ENCODE measurements at regions not wholly inside any gene's neighbourhood (a gene's known extent, or its start where the extent isn't known, plus 50 kb on each side); places are given as distances from the start of the nearest gene placed in this dataset.

DNA sequence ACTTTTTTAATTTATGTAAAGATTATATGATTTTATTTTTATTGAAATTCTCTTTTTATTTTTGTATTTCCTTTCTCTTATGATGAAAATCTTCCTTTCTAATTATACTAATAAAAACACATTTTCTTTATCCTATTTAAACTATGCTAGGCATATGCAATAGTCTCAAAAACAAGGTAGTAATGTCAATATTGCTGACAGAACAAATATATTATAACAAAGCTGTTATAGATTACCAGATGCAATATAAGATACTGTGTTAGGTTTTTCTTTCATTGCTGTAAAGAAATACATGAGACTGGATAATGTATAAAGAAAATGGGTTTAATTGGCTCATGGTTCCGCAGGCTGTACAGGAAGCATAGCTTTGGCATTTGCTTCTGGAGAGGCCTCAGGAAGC is 631.2 kb upstream of the SOX11 start:
- H3K36me3 Mint-ChIP-seq = no peaks in the 10 kb centered on the region
- no peak overlapping the region for H3K4me3 Mint-ChIP-seq
- DNase-seq = no peak
- no peak overlapping the region for H3K27ac Mint-ChIP-seq
- no peaks in the 10 kb centered on the region for H3K27me3 Mint-ChIP-seq
- no peaks in the 10 kb centered on the region for H3K4me1 Mint-ChIP-seq
- CTCF ChIA-PET = no interaction called here
- ATAC-seq = no peak
- H3K9me3 Mint-ChIP-seq (ENCODE audit: low read depth) = peaks cover 4% of the 10 kb centered on the region

DNA sequence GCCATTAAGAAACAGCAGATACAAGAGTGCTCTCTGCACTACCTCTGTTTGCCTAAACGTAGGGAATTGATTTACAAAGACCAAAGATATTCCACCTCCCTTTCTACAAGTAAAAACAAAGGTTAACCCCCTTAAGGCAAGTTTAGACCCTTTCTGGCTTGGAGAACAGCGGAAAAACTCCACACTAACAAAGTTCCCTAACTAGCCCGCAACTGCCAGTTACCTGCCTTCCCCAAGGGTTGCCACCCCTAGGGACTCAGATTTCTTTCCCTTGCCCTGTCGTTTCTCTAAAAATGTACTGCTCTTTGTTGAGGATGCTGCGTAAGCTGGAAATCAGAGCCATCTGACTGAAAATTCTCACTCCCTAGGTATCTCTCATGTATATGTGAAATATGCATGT is 627.5 kb upstream of the SOX11 start:
- Mint-ChIP-seq H3K4me3 (no peak overlapping the region), H3K27me3 (no peaks in the 10 kb centered on the region), H3K36me3 (no peaks in the 10 kb centered on the region), H3K9me3 (ENCODE audit: low read depth) (peaks cover 7% of the 10 kb centered on the region), H3K27ac (no peak overlapping the region), H3K4me1 (no peaks in the 10 kb centered on the region)
- DNase-seq = no peak
- CTCF ChIA-PET = no interaction called here
- ATAC-seq = no peak

DNA sequence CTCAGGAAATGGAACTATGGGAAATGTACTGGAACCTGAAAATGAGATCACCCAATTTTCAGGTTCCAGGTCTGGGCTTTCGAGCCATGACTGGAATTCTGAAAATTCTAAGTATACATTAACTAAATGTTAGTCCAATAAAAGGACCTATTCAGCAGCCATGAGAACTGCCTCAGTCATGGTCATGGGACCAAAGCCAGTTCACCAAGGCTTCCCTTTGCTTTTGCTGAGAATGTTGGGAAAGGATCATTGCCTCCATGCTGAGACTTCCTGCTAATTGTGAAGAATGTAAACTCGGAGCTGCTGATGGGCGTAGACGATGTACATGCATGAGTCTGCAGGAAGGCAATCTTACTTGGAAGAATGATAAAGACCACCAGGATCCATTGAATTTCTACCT is 624.4 kb upstream of the SOX11 start:
- Mint-ChIP-seq H3K27me3 (no peaks in the 10 kb centered on the region), H3K36me3 (no peaks in the 10 kb centered on the region), H3K27ac (no peak overlapping the region), H3K4me3 (no peak overlapping the region), H3K4me1 (no peaks in the 10 kb centered on the region), H3K9me3 (ENCODE audit: low read depth) (peaks cover 13% of the 10 kb centered on the region)
- CTCF ChIA-PET = interaction anchor here (0.5 kb wide), 1 partner anchor 496 kb away, joined by 3 read pairs; no protein-coding TSS in a partner anchor
- DNase-seq (no peak), ATAC-seq (no peak)

DNA sequence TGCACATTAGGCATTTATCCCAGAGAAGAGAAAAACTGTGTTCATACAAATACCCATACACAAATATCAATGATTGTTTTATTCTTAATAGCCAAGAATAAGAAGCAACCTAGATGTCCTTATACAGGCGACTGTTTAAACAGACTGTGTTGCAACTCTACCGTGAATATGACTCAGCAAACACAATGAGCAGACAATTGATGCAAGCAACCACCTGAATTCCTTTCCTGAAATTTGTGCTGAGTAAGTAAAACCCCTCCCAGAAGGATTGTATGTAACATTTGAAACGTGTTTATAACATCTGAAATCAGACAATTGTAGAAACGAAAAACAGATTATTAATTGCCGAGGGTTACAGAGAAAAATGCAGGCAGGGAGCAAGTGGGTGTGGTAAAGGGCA is 621.9 kb upstream of the SOX11 start:
- CTCF ChIA-PET = no interaction called here
- no peaks in the 10 kb centered on the region for H3K27me3 Mint-ChIP-seq
- H3K36me3 Mint-ChIP-seq = no peaks in the 10 kb centered on the region
- ATAC-seq (no peak), DNase-seq (no peak)
- no peak overlapping the region for H3K4me3 Mint-ChIP-seq
- H3K9me3 Mint-ChIP-seq (ENCODE audit: low read depth) = peaks cover 11% of the 10 kb centered on the region
- H3K4me1 Mint-ChIP-seq = no peaks in the 10 kb centered on the region
- H3K27ac Mint-ChIP-seq = no peak overlapping the region

DNA sequence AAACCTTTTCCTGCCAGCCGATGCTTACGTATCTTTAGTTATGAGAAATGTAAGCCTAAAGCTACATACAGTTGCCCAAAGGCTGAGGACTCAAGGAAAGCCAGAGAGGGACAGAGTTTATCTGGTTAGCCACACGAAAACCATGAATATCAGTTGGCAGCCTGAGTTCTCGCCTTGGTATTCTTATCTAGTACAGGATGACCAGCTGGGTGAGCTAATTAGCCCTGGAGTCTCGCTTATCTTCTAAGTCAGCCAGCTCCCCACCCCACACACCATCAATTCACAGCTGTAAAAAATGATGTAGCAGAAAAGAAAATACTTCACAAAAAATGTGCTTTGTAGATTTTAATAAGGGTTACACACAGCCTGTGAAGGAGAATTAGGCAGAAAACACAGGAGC is 617.5 kb upstream of the SOX11 start:
- DNase-seq (no peak), ATAC-seq (no peak)
- CTCF ChIA-PET = no interaction called here
- no peaks in the 10 kb centered on the region for H3K27me3 Mint-ChIP-seq
- no peak overlapping the region for H3K4me3 Mint-ChIP-seq
- no peak overlapping the region for H3K27ac Mint-ChIP-seq
- no peaks in the 10 kb centered on the region for H3K36me3 Mint-ChIP-seq
- peaks cover 9% of the 10 kb centered on the region for H3K9me3 Mint-ChIP-seq (ENCODE audit: low read depth)
- no peaks in the 10 kb centered on the region for H3K4me1 Mint-ChIP-seq

DNA sequence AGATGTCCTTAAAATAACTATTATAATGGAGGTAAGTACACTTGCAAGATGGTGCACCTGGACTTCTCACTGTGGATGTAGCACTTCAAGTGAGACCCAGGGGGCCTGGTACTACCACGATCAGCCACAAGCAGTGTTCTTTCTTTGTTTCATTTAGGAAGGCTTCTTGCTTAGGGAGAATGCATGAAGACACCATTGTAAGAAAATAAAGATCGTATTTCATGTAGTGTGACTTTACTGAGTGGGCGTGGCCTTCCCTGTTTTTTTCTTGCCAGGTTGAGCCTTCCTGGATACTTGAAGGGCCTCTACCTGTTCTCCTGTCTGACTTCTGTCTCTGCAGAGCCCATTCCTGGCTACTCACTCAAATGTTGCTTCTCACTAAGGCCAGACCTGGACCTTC is 615.6 kb upstream of the SOX11 start:
- Mint-ChIP-seq H3K27me3 (no peaks in the 10 kb centered on the region), H3K36me3 (no peaks in the 10 kb centered on the region), H3K4me1 (no peaks in the 10 kb centered on the region), H3K27ac (no peak overlapping the region), H3K4me3 (no peak overlapping the region), H3K9me3 (ENCODE audit: low read depth) (peaks cover 6% of the 10 kb centered on the region)
- CTCF ChIA-PET = no interaction called here
- DNase-seq = no peak
- ATAC-seq = no peak

DNA sequence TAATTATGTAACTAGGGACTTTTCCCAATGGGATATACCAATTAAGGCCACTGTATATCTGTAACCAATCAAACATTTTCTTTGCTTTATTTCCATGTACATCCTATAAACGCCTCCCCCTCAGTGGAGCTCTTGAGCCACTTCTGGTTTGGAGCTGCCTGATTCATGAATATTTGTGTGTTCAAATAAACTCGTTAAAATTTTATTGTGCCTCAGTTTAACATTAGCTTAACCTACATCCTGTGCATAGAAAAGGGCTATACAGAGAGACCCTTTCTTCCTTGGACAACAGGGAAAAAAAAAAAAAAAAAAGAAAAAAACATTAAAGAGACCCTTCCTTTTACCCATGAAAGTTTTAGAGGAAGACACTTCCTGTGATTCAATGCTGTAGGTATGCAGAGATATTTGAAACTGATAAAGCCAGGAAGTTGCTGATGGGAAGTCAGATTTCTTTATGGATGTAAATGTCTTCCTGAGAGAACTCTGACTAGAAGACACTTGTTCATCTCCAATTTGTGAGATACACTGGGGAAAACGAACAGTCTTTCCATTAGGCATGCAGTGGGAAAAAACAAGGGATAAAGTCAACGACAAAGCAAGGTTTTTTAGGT is 614.6 kb upstream of the SOX11 start:
- Mint-ChIP-seq H3K9me3 (ENCODE audit: low read depth) (peaks cover 3% of the 10 kb centered on the region), H3K27ac (no peak overlapping the region), H3K27me3 (no peaks in the 10 kb centered on the region), H3K36me3 (no peaks in the 10 kb centered on the region), H3K4me3 (no peak overlapping the region), H3K4me1 (no peaks in the 10 kb centered on the region)
- DNase-seq (no peak), ATAC-seq (no peak)
- CTCF ChIA-PET = no interaction called here

DNA sequence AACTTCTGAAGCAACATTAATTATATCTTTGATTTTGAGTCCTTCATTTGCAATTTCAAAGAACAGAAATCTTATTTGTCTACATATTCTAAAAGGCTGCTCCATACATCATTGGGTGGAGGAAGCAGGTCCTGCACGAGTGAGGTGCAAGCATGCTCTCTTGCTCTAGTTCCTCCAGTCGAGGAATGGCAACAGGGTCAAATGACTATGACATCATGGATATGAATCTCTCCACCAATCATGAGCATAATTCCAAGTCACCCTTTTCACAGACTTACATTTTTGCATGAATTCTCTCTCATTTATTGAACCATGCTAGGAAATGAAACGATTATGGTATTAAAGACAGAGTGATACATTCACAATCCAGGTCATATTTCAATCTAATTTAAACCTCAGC is 608.8 kb upstream of the SOX11 start:
- ATAC-seq = no peak
- Mint-ChIP-seq H3K27ac (no peak overlapping the region), H3K36me3 (no peaks in the 10 kb centered on the region), H3K4me1 (no peaks in the 10 kb centered on the region), H3K27me3 (no peaks in the 10 kb centered on the region), H3K4me3 (no peak overlapping the region), H3K9me3 (ENCODE audit: low read depth) (peaks cover 10% of the 10 kb centered on the region)
- CTCF ChIA-PET = no interaction called here
- no peak for DNase-seq

DNA sequence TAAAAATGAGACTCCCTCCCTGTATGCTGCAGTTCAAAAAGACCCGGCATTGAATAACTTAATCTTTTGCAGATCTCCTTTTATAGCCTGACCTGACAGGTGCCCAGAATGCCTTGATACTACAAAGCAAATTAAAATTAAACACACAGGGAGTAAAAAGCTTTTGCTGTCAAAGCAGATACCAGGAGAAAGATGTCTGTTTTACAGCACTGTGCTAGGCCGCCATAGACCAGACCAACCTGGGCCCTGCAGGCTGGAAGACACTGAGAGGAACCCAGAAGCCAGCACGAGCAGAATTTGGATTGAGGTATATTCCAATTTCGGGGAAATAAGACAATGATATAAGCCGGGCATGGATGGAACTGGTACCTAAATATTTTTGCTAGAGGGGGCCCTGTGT is 602.8 kb upstream of the SOX11 start:
- no peaks in the 10 kb centered on the region for H3K4me1 Mint-ChIP-seq
- peaks cover 7% of the 10 kb centered on the region for H3K9me3 Mint-ChIP-seq (ENCODE audit: low read depth)
- no peak overlapping the region for H3K27ac Mint-ChIP-seq
- no peak for DNase-seq
- H3K36me3 Mint-ChIP-seq = no peaks in the 10 kb centered on the region
- H3K27me3 Mint-ChIP-seq = no peaks in the 10 kb centered on the region
- CTCF ChIA-PET = no interaction called here
- no peak overlapping the region for H3K4me3 Mint-ChIP-seq
- no peak for ATAC-seq

DNA sequence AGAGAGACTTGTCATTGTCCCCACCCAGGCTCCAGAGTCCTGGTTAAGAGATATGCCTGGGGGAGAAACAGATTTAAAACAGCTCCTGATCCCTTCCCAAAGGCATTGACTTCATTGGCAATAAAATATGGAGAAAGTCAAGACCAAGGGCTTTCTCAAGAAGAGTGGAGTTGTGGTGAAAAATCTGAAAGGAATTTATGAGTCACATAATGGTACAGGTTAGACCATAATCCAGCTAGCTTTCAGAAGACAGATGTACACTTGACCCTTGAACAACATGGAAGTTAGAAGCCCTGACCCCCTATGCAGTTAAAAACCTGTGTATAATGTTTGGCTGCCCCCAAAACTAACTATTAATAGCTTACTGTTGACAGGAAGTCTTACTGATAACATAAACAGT is 599.1 kb upstream of the SOX11 start:
- CTCF ChIA-PET = interaction anchor here (1.4 kb wide), 1 partner anchor 28 kb away, joined by 4 read pairs; no protein-coding TSS in a partner anchor
- Mint-ChIP-seq H3K4me1 (no peaks in the 10 kb centered on the region), H3K9me3 (ENCODE audit: low read depth) (peaks cover 8% of the 10 kb centered on the region), H3K4me3 (no peak overlapping the region), H3K36me3 (no peaks in the 10 kb centered on the region), H3K27ac (no peak overlapping the region), H3K27me3 (no peaks in the 10 kb centered on the region)
- DNase-seq (no peak), ATAC-seq (no peak)

DNA sequence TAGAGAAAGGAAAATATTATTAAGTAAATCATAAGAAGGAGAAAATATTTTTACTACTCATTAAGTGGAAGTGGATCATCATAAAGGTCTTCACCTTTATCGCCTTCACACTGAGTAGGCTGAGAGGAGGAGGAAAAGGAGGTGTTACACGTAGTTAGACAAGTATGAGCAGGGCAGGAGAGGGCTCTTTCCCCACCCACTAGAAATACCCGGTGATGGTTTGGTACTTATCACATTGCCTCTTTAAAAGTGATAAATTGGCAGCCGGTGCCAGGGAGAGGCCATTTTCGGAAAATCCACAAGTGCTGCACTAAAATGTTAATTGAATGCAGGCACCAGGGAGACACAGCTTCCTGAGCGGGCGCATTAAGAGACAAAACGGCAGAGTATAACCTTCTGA is 598.7 kb upstream of the SOX11 start:
- ATAC-seq (no peak), DNase-seq (no peak)
- H3K4me3 Mint-ChIP-seq = no peak overlapping the region
- peaks cover 8% of the 10 kb centered on the region for H3K9me3 Mint-ChIP-seq (ENCODE audit: low read depth)
- CTCF ChIA-PET = no interaction called here
- H3K4me1 Mint-ChIP-seq = no peaks in the 10 kb centered on the region
- H3K36me3 Mint-ChIP-seq = no peaks in the 10 kb centered on the region
- H3K27me3 Mint-ChIP-seq = no peaks in the 10 kb centered on the region
- no peak overlapping the region for H3K27ac Mint-ChIP-seq

DNA sequence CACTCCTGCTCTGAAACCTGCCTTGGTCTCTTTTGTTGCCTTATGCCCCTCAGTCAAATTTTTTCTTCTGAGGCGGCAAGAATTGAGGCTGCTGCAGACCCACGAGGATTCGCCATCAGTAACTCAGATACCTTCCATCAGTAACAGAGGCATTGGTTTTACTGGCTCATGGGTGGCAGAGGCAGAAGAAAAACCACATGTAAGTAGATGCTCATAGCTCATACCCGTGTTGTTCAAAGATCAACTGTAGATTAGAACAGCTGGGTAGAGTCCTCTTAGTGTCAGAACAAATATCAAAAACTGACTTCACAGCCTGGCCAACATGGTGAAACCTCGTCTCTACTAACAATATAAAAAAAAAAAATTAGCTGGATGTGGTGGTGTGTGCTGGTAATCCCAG is 598.0 kb upstream of the SOX11 start:
- no peak overlapping the region for H3K4me3 Mint-ChIP-seq
- CTCF ChIA-PET = no interaction called here
- H3K36me3 Mint-ChIP-seq = no peaks in the 10 kb centered on the region
- ATAC-seq (no peak), DNase-seq (no peak)
- no peaks in the 10 kb centered on the region for H3K4me1 Mint-ChIP-seq
- no peaks in the 10 kb centered on the region for H3K27me3 Mint-ChIP-seq
- H3K27ac Mint-ChIP-seq = no peak overlapping the region
- peaks cover 12% of the 10 kb centered on the region for H3K9me3 Mint-ChIP-seq (ENCODE audit: low read depth)

DNA sequence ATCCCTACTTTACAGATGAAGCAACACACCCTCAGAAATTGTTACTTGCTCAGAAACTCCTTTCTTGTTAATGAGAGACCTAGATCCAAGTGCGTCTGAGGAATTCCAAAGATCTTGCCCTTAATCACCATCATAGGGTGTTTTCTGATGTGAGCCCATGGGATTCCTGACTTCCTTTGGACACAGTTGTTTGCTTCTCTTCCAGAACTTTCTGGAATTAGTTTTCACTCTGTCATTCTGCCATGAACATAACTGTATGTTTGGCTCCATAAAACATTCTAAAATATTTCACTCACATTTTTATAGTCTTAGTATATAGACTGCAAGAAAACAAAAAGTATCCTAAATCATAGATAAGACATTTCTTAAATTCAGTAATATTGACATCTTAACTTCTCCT is 593.9 kb upstream of the SOX11 start:
- DNase-seq (no peak), ATAC-seq (no peak)
- Mint-ChIP-seq H3K27me3 (no peaks in the 10 kb centered on the region), H3K27ac (no peak overlapping the region), H3K36me3 (no peaks in the 10 kb centered on the region), H3K9me3 (ENCODE audit: low read depth) (peaks cover 14% of the 10 kb centered on the region), H3K4me1 (no peaks in the 10 kb centered on the region), H3K4me3 (no peak overlapping the region)
- CTCF ChIA-PET = no interaction called here

DNA sequence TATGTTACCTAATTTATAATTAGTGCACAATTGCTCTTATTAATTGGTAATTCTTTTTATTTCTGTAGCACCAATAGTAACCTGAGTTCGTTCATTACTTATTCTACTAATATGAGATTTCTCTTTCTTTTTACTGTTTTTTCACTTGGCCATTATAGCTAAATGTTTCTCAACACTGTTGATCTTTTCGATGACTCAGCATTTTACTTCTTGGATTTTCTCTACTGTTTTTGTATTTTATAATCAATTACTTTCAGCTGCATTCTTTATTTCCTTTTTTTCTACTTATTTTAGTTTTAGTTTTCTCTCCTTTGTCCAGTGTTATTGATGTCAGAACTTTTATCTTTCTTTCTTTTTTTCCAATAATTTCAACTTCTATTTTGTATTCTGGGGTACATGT is 589.4 kb upstream of the SOX11 start:
- Mint-ChIP-seq H3K9me3 (ENCODE audit: low read depth) (peaks cover 16% of the 10 kb centered on the region), H3K27ac (no peak overlapping the region), H3K36me3 (no peaks in the 10 kb centered on the region), H3K4me1 (no peaks in the 10 kb centered on the region), H3K27me3 (no peaks in the 10 kb centered on the region), H3K4me3 (no peak overlapping the region)
- DNase-seq (no peak), ATAC-seq (no peak)
- CTCF ChIA-PET = no interaction called here

DNA sequence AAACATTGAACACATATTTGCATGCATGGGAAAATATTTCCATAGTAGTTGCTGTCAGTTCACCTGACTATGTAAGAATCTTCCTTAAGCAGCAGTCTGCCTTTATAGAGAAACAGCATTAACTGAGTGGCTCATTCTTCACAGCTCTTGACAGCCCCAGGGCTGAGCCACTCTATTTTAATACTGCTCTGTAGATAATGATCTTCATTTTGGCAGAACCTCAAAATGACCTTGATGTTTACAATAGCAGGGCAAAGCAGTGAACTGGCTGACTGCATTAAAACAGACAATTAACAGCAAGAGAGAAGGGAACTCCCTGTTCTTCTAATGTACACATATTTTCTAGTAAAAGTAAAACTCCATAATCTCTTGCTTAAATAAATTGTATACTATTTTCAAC is 580.6 kb upstream of the SOX11 start:
- no peaks in the 10 kb centered on the region for H3K36me3 Mint-ChIP-seq
- H3K9me3 Mint-ChIP-seq (ENCODE audit: low read depth) = peaks cover 16% of the 10 kb centered on the region
- no peak overlapping the region for H3K4me3 Mint-ChIP-seq

More for the DNA sequence above, 580.6 kb upstream of the SOX11 start:
- Mint-ChIP-seq H3K4me1 (no peaks in the 10 kb centered on the region), H3K27me3 (no peaks in the 10 kb centered on the region), H3K27ac (no peak overlapping the region)
- CTCF ChIA-PET = interaction anchor here (0.6 kb wide), 1 partner anchor 584 kb away, joined by 3 read pairs; no protein-coding TSS in a partner anchor
- no peak for DNase-seq
- no peak for ATAC-seq
